Right lobe of liver (tissue), 4 donors: ENCODE measurements at regions not wholly inside any gene's neighbourhood (a gene's known extent, or its start where the extent isn't known, plus 50 kb on each side); places are given as distances from the start of the nearest gene placed in this dataset.

Source experiments
- POLR2A ChIP-seq: fragments of 450-650 bp; IDR thresholded peaks from one replicate; pipeline ENCODE4 v1.6.1; 2017; ENCODE audit warnings: antibody characterized with exemption, mild to moderate bottlenecking
- TF ChIP-seq, protein P1 (sequence below), 4 donors: fragments of 200-600 bp in 3 of 4; fragments of 450-650 bp in 1 of 4; IDR thresholded peaks; one replicate each; pipeline versions ENCODE4 v1.5.1 to v1.8.0; 2016 to 2022; ENCODE audit warnings: antibody characterized with exemption in 4 of 4, mild to moderate bottlenecking in 2 of 4
- donor health status: DM: no; HTN: no; CAD: no.
- donor health status: DM: no; HTN: no; CAD: no.
- donor health status: DM: no; HTN: yes; CAD: no.

DNA sequence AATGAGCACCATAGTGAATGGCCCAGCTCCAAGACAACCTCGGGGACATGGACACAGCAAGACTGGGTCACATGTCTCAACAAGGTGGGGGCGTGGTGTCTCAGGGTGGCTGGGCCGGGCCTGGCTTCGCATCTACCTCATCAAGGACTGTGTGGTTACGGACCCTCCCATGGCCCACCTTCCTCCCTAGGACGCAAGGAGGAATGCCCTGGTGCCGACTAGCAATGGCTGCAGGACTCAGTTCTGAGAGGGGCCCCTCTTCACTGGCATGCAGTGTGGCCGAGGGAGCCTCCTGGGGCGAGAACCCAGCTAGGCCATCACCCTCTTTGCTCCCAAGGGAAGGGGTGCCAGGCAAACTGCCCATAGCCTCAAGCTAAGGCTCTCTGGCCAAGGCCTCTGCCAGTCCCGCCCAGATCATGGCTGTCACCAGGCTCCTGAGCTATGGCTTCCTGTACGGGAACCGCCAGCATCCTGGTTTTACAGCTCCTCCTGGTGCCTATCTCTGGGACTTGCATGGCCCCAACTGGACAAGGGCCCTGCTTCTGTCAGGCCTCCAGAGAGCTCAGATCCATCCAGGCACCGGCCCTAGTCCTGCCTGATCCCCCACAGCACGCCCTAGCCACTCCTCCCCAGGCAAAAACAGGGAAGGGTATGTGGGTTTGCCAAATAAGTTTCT, 218.0 kb upstream of the AGTR2 start:
- TF ChIP-seq, protein P1, sequence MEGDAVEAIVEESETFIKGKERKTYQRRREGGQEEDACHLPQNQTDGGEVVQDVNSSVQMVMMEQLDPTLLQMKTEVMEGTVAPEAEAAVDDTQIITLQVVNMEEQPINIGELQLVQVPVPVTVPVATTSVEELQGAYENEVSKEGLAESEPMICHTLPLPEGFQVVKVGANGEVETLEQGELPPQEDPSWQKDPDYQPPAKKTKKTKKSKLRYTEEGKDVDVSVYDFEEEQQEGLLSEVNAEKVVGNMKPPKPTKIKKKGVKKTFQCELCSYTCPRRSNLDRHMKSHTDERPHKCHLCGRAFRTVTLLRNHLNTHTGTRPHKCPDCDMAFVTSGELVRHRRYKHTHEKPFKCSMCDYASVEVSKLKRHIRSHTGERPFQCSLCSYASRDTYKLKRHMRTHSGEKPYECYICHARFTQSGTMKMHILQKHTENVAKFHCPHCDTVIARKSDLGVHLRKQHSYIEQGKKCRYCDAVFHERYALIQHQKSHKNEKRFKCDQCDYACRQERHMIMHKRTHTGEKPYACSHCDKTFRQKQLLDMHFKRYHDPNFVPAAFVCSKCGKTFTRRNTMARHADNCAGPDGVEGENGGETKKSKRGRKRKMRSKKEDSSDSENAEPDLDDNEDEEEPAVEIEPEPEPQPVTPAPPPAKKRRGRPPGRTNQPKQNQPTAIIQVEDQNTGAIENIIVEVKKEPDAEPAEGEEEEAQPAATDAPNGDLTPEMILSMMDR (IDR thresholded peaks at IDR 0.05) = peak in 1 of 4 donors; percentile 11
- TF ChIP-seq POLR2A = no peak
